M059J (cell line): ENCODE measurements at regions not wholly inside any gene's neighbourhood (a gene's known extent, or its start where the extent isn't known, plus 50 kb on each side); places are given as distances from the start of the nearest gene placed in this dataset.

ENCODE experiments used
- DNase-seq: peaks from one replicate; pipeline ENCODE4 v3.0.0-alpha.2; 2012; ENCODE audit warnings: low read depth

DNA sequence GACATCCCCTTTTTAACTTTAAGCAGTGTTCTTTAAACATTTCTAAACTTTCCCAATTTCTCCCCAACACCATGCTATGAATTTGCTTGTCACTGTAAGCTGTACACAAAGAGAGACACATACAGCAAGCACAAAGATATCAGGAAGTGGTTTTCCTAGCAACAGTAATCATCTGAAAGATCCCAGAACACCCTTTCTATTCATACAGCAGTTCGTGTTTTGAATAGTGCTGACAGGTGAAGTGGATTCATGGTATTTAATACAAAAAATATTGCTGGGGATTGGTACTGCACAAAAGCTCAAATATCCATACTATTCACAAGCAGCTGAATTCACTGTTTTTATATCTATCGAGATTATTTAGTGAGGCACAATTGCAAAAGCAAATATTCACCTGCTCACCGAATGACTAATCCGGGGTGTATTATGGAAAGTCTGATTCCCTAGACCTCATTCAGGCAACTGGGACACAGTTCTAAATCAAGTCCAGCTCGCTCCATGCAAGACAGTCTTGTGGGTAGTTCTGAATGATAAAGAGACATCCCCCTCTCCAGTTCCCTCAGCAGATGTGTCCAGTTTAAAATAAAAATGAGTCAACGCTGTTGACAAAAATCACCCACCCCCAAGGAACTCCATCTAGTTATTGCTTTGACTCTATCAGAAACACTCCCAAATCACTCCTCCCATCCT lies 107.1 kb upstream of the TSHZ2 start:
- DNase-seq: peak; percentile 54

- DNase-seq: peak; percentile 81
These were observed 112.8 kb upstream of the TSHZ2 start for GRCh38 chr20:52859156-52859876.

GRCh38 chr20:52852714-52853113 lies 119.4 kb upstream of the TSHZ2 start:
- no peak for DNase-seq

DNA sequence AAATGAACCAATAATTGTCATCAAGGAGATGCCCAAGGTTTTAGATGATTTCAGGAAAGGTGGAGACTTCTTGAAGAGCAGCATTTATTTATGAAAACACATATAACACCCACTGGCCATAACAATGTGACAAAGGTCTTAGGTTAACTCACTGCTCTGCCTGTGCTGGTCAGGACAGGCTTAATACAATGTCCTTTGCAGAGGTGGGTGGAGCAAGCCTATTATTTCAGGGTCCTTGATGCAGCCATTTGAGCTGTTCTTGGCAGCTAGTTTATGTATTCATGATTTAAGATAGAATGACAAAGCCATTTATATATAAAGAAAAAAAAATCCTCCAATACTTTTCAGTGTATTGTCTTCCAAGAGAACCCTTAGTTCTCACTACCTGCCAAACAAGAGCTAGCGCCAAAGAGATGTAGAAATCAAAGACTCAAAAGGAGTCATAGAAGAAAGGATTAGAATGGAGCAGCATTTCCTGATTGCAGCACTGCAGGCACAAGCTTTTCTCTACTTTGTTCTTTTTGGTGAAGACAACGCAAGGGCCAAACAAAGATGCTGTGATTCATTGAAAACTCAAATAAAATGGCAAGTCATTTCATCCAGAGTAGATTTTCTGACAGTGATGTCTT lies 124.3 kb upstream of the TSHZ2 start:
- no peak for DNase-seq

- DNase-seq: peak; percentile 75
These were observed 125.0 kb upstream of the TSHZ2 start for GRCh38 chr20:52847029-52847660.

DNA sequence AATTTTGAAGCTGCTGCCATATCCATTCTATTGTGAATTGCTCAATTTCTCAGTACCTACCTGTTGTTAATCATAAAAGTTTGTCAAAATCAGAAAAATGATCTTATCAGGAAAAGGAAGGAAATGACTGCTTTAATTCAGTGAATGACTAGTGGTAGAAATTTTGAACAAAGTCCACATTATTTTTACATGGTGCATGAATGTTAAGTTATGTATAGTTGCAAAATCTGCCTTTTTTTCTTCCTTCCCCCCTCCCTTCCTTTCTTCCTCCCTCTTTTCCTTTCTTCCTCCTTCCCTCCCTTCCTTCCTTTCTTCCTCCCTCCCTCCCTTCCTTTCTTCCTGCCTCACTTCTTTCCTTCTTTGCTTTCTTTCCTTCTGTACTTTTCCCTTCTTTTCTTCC lies 127.1 kb upstream of the TSHZ2 start:
- DNase-seq: no peak

DNA sequence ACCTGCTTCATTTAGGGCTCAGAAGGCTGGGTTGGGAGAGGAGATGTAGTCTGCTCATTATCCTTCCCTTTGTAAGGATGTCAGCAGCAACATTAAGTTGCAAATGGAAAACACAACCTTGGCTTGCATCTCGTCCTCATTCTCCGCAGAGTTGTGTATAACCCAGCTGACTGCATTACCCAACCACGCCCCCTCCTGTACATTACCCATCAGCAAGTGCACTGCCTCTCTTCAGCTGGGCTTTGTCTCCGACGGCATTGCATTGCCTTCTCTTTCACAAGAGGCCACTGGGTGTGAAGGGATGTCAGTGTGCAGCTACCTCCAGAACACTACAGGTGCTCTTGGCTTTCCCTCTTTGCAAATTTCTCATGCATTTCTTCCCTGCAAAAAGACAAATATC lies 128.7 kb upstream of the TSHZ2 start:
- no peak for DNase-seq

GRCh38 chr20:52841003-52841402 lies 131.2 kb upstream of the TSHZ2 start:
- DNase-seq: no peak

GRCh38 chr20:52840041-52840440 lies 132.1 kb upstream of the TSHZ2 start:
- DNase-seq: no peak

GRCh38 chr20:52838510-52839241 lies 133.5 kb upstream of the TSHZ2 start:
- DNase-seq: no peak

- DNase-seq: no peak
These were observed 134.8 kb upstream of the TSHZ2 start for GRCh38 chr20:52837378-52837777.

GRCh38 chr20:52833901-52834300 lies 138.3 kb upstream of the TSHZ2 start:
- no peak for DNase-seq

GRCh38 chr20:52832151-52832774 lies 139.9 kb upstream of the TSHZ2 start:
- no peak for DNase-seq

- no peak for DNase-seq
These were observed 141.6 kb upstream of the TSHZ2 start for GRCh38 chr20:52830598-52830997.

- DNase-seq: no peak
These were observed 143.0 kb upstream of the TSHZ2 start for GRCh38 chr20:52829111-52829510.

DNA sequence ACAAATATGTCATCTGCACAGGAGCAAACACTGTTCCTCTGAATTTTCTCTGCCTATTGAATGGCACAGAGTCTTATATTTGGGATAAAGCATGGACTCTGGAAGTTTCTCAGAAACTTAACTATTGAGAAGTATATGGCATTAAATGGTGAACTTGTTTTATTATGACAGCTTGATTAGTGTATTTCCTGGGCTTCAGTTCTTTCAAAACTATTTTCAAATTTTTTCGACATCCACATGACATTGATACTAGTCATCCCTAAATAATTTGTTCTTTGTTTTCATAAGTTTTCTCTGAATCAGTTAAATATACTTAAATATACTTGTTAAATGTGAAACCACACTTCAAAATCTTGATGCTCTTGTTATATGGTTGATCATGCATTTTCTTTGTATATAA lies 144.0 kb upstream of the TSHZ2 start:
- DNase-seq: peak; percentile 28

GRCh38 chr20:52826722-52827121 lies 145.4 kb upstream of the TSHZ2 start:
- no peak for DNase-seq

- no peak for DNase-seq
These were observed 145.8 kb upstream of the TSHZ2 start for GRCh38 chr20:52826321-52826720.

- DNase-seq: peak; percentile 48
These were observed 147.5 kb upstream of the TSHZ2 start for GRCh38 chr20:52824494-52825216.

- peak; percentile 32 for DNase-seq
These were observed 148.9 kb upstream of the TSHZ2 start for GRCh38 chr20:52823303-52823702.
